22Rv1 (cell line): ENCODE measurements at regions not wholly inside any gene's neighbourhood (a gene's known extent, or its start where the extent isn't known, plus 50 kb on each side); places are given as distances from the start of the nearest gene placed in this dataset.

Source experiments
- CTCF ChIP-seq: fragments of 450-650 bp; IDR thresholded peaks from 2 replicates; pipeline ENCODE4 v1.5.1; 2017; ENCODE audit warnings: mild to moderate bottlenecking
- ZFX ChIP-seq: fragments of 450-650 bp; IDR thresholded peaks from 2 replicates; pipeline ENCODE4 v1.6.1; 2017; ENCODE audit warnings: antibody characterized with exemption, borderline replicate concordance

GRCh38 chr11:123344790-123345357 lies 85.2 kb upstream of the GRAMD1B start:
- TF ChIP-seq CTCF (no peak), ZFX (no peak)
